Mammary epithelial cell (primary cell): ENCODE measurements at regions not wholly inside any gene's neighbourhood (a gene's known extent, or its start where the extent isn't known, plus 50 kb on each side); places are given as distances from the start of the nearest gene placed in this dataset.

Source experiments
- CTCF ChIP-seq, 2 donors: IDR thresholded peaks in 1 of 2; conservative IDR thresholded peaks in 1 of 2; 2 replicates each; pipeline ENCODE4 v1.5.1; 2011 to 2012; ENCODE audit warnings: inconsistent platforms in 2 of 2, low read length in 2 of 2, mild to moderate bottlenecking in 2 of 2, control low read depth in 1 of 2, low read depth in 1 of 2; ENCODE audit not compliant: insufficient read depth in 1 of 2; ENCODE audit errors: extremely low read depth in 1 of 2
- EZH2 ChIP-seq: IDR thresholded peaks from 2 replicates; pipeline ENCODE4 v1.6.1; 2012; ENCODE audit warnings: low read length, inconsistent platforms, borderline replicate concordance

- TF ChIP-seq CTCF (conservative IDR thresholded peaks at IDR 0.05 in 1 of 2, IDR thresholded peaks at IDR 0.05 in 1 of 2; ENCODE audit: extremely low read depth in 1 of 2, insufficient read depth in 1 of 2, low read depth in 1 of 2, low read length in 2 of 2) (no peak), EZH2 (no peak)
Measured at GRCh38 chr13:65497265-65497664, 1732.9 kb downstream of the PCDH9 start.
